KBM-7 (cell line): ENCODE measurements at regions not wholly inside any gene's neighbourhood (a gene's known extent, or its start where the extent isn't known, plus 50 kb on each side); places are given as distances from the start of the nearest gene placed in this dataset.

Experiments used
- DNase-seq: peaks from one replicate; pipeline ENCODE4 v3.0.0-alpha.2; 2015
- in situ Hi-C: fragments of 300-500 bp; cut with MboI; formaldehyde crosslinking; loops from 2 replicates; pipeline ENCODE4 v1.14.3; 2020; ENCODE audit warnings: low sequenced_read_pairs, low pct_unique_long_range_greater_than_20kb, mixed read lengths

GRCh38 chrX:131938749-131939148 is 84.4 kb upstream of the STK26 start:
- in situ Hi-C loops, result no loop called here
- no peak for DNase-seq

- in situ Hi-C loops, result no loop called here
- no peak for DNase-seq
These were observed 81.1 kb upstream of the STK26 start for GRCh38 chrX:131942034-131942433.

- in situ Hi-C loops, result no loop called here
- DNase-seq, result no peak
These were observed 77.9 kb upstream of the STK26 start for GRCh38 chrX:131944936-131945902.

GRCh38 chrX:131951166-131951565 is 71.9 kb upstream of the STK26 start:
- in situ Hi-C loops, result no loop called here
- no peak for DNase-seq

GRCh38 chrX:131955099-131955777 is 67.9 kb upstream of the STK26 start:
- no peak for DNase-seq
- in situ Hi-C loops, result no loop called here

- peak; percentile 13 for DNase-seq
- in situ Hi-C loops, result no loop called here
These were observed 64.4 kb upstream of the STK26 start for GRCh38 chrX:131958724-131959123.

- in situ Hi-C loops, result no loop called here
- DNase-seq, result no peak
These were observed 52.8 kb upstream of the STK26 start for GRCh38 chrX:131970347-131970746.
